ENCODE measurements at regions not wholly inside any gene's neighbourhood (a gene's known extent, or its start where the extent isn't known, plus 50 kb on each side); places are given as distances from the start of the nearest gene placed in this dataset.

DNA sequence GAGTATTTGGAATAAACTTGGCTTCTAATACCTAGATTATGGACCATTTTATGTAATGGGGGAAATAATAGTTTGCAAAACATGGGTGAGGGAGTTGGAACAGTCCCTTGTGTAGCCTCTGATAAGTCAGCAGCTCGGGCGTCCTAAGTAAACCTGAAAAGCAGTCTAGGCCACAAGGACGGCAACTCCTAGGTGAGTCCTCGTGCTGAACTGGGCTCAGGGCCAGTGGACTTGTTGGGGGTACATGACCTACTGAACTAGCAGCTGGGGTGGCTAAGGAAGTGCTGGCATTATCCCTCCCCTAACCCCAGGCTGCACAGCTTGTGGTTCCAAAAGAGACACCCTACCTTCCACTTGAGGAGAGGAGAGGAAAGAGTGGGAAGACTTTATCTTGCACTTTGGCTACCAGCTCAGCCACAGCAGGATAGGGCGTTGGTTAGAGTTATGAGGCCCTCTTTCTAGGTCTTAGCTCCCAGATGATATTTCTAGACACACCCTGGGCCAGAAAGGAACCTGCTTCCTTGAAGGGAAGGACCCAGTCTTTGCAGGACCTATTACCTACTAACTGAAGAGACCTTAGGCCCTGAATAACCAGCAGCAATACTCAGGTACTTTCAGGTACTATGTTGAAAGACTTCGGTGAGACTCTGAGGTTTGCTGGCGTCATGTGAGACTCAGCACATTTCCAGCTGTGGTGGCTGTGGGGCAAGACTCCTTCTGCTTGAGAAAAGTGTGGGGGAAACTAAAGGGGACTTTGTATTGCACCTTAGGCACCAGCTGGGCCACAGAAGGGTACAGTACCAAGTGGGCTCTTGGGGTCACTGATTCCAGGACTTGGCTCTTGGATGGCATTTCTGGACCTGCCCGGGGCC, 71.0 kb downstream of the AQP4 start:
- Mint-ChIP-seq H3K36me3 (no peaks in the 10 kb centered on the region), H3K27me3 (no peaks in the 10 kb centered on the region), H3K4me3 (no peak overlapping the region), H3K9me3 (peaks cover 5 to 20% (median 6%) of the 10 kb centered on the region in 3 donors), H3K27ac (no peak overlapping the region), H3K4me1 (no peaks in the 10 kb centered on the region)
- Histone ChIP-seq H3K27me3 (replicated peaks in 1 of 2; ENCODE audit: control insufficient read depth in 2 of 2, extremely low read depth in 1 of 2, insufficient read depth in 2 of 2, low read length in 1 of 2) (no peaks in the 10 kb centered on the region), H3K36me3 (ENCODE audit: control insufficient read depth in 2 of 2, extremely low read depth in 1 of 2, insufficient read depth in 1 of 2, low read length in 1 of 2) (no peaks in the 10 kb centered on the region), H3K4me1 (ENCODE audit: control insufficient read depth in 1 of 2, extremely low read depth in 1 of 2, insufficient read depth in 2 of 2, low read length in 2 of 2) (no peaks in the 10 kb centered on the region), H3K4me3 (ENCODE audit: control insufficient read depth in 1 of 2, extremely low read depth in 1 of 2, low read length in 1 of 2) (no peak overlapping the region), H3K9me3 (no peaks in the 10 kb centered on the region), H3K27ac (ENCODE audit: low read length) (no peak overlapping the region)
- CTCF ChIA-PET = no interaction called here
- WGBS (ENCODE audit: insufficient coverage) = 70% methylated on average over 4 of the region's 8 CpGs
- POLR2A ChIA-PET = no interaction called here
- no peak for ATAC-seq (replicated peaks in 1 of 4)
- no peak for DNase-seq

DNA sequence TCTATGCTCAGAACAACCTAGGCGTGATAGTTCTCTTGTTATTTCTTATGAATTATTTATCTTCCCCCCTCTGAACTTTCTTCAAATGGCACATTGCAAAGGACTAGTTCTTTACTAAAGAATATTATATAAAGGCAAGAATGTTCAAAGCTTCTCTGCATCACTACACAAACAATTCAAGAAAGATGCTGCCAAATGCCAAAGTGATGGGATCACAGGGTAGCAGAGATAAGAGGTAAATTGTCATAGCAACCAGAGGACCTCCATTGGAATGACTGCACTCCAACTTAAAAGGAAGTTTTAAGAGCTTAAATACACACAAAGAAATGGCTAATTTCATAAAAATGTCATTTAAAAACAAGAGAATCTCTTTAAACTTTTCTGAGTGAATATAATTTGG, 72.8 kb downstream of the AQP4 start:
- Histone ChIP-seq H3K36me3 (ENCODE audit: control insufficient read depth in 2 of 2, extremely low read depth in 1 of 2, insufficient read depth in 1 of 2, low read length in 1 of 2) (no peaks in the 10 kb centered on the region), H3K27me3 (replicated peaks in 1 of 2; ENCODE audit: control insufficient read depth in 2 of 2, extremely low read depth in 1 of 2, insufficient read depth in 2 of 2, low read length in 1 of 2) (no peaks in the 10 kb centered on the region), H3K27ac (ENCODE audit: low read length) (no peak overlapping the region), H3K4me3 (ENCODE audit: control insufficient read depth in 1 of 2, extremely low read depth in 1 of 2, low read length in 1 of 2) (no peak overlapping the region), H3K4me1 (ENCODE audit: control insufficient read depth in 1 of 2, extremely low read depth in 1 of 2, insufficient read depth in 2 of 2, low read length in 2 of 2) (no peaks in the 10 kb centered on the region), H3K9me3 (no peaks in the 10 kb centered on the region)
- CTCF ChIA-PET = no interaction called here
- Mint-ChIP-seq H3K27ac (no peak overlapping the region), H3K4me1 (no peaks in the 10 kb centered on the region), H3K36me3 (no peaks in the 10 kb centered on the region), H3K4me3 (no peak overlapping the region), H3K9me3 (peaks cover 0 to 4% (median 0%) of the 10 kb centered on the region in 3 donors), H3K27me3 (no peaks in the 10 kb centered on the region)
- WGBS (ENCODE audit: insufficient coverage) = no CpG with 5 or more reads among the region's 1 CpG
- ATAC-seq (replicated peaks in 1 of 4) = no peak
- POLR2A ChIA-PET = no interaction called here
- DNase-seq = no peak

DNA sequence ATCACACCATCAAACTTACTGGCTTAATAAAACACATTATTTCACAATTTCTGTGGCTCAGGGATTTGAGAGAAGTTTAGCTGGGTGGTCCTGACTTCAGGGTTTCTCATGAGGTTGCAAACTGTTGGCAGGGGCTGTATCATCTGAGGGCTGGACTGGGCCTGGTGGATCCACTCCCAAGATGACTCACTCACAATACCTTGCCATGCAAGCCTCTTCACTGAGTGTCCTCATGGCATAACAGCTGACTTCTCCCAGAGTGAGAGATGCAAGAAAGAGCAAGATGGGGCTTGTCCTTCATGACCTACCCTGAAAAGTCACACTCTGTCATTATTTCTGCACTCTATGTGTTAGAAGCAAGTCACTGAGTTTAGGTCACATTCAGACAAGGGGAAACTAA, 73.8 kb downstream of the AQP4 start:
- POLR2A ChIA-PET = no interaction called here
- Mint-ChIP-seq H3K4me1 (no peaks in the 10 kb centered on the region), H3K27me3 (no peaks in the 10 kb centered on the region), H3K27ac (no peak overlapping the region), H3K9me3 (peaks cover 0 to 1% (median 0%) of the 10 kb centered on the region in 3 donors), H3K36me3 (no peaks in the 10 kb centered on the region), H3K4me3 (no peak overlapping the region)
- no peaks in the 10 kb centered on the region for H3K36me3 ChIP-seq (ENCODE audit: control insufficient read depth in 2 of 2, extremely low read depth in 1 of 2, insufficient read depth in 1 of 2, low read length in 1 of 2)
- H3K4me3 ChIP-seq (ENCODE audit: control insufficient read depth in 1 of 2, extremely low read depth in 1 of 2, low read length in 1 of 2) = no peak overlapping the region
- H3K9me3 ChIP-seq = no peaks in the 10 kb centered on the region
- no peak for ATAC-seq (replicated peaks in 1 of 4)
- no peak for DNase-seq
- no peak overlapping the region for H3K27ac ChIP-seq (ENCODE audit: low read length)
- no peaks in the 10 kb centered on the region for H3K4me1 ChIP-seq (ENCODE audit: control insufficient read depth in 1 of 2, extremely low read depth in 1 of 2, insufficient read depth in 2 of 2, low read length in 2 of 2)
- no peaks in the 10 kb centered on the region for H3K27me3 ChIP-seq (replicated peaks in 1 of 2; ENCODE audit: control insufficient read depth in 2 of 2, extremely low read depth in 1 of 2, insufficient read depth in 2 of 2, low read length in 1 of 2)
- CTCF ChIA-PET = no interaction called here

DNA sequence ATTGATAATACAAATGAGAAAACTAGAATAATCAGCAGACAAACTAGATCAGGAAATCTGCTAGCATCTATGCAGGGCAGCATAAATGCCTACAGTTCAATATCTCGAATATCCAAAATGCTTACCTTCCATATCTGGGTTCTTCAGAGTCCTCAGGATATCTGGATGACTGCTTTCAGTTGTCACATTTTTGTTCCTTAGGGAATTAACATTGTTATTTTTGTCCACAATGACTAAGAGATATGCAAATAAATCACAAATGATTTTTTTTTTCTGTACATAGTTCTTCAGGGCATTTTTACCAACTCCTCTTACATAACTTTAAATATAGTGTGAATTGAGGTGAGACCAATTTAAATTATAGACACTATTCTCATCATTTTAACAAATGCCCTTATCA, 80.9 kb downstream of the AQP4 start:
- CTCF ChIA-PET = no interaction called here
- Mint-ChIP-seq H3K27me3 (peaks cover 0 to 3% of the 10 kb centered on the region in 2 donors), H3K4me3 (no peak overlapping the region), H3K9me3 (no peaks in the 10 kb centered on the region), H3K27ac (no peak overlapping the region), H3K36me3 (no peaks in the 10 kb centered on the region), H3K4me1 (no peaks in the 10 kb centered on the region)
- DNase-seq (no peak), ATAC-seq (replicated peaks in 1 of 4) (no peak)
- Histone ChIP-seq H3K27ac (ENCODE audit: low read length) (no peak overlapping the region), H3K27me3 (replicated peaks in 1 of 2; ENCODE audit: control insufficient read depth in 2 of 2, extremely low read depth in 1 of 2, insufficient read depth in 2 of 2, low read length in 1 of 2) (no peaks in the 10 kb centered on the region), H3K9me3 (no peaks in the 10 kb centered on the region), H3K4me3 (ENCODE audit: control insufficient read depth in 1 of 2, extremely low read depth in 1 of 2, low read length in 1 of 2) (no peak overlapping the region), H3K36me3 (ENCODE audit: control insufficient read depth in 2 of 2, extremely low read depth in 1 of 2, insufficient read depth in 1 of 2, low read length in 1 of 2) (no peaks in the 10 kb centered on the region), H3K4me1 (ENCODE audit: control insufficient read depth in 1 of 2, extremely low read depth in 1 of 2, insufficient read depth in 2 of 2, low read length in 2 of 2) (no peaks in the 10 kb centered on the region)
- no CpG with 5 or more reads among the region's 1 CpG for WGBS (ENCODE audit: insufficient coverage)
- POLR2A ChIA-PET = no interaction called here

DNA sequence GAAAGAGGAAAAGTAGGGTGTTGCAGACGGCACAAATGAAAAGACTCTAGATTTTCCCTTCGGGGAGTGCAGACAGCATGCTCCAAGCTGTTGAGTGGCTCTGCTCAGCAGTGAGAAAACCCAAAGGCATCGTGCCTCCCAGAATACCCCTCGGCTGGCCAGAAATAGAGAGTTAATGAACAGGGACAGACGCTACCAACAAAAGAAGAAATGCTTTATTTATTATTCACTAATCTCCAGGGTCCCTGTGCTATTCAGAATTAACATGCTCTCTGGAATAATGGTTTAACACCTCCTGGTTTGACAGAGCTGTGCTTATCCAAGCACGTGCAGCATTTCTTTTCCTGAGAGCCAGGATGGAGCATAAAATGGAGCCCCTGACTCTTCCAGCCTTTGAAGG, 82.3 kb downstream of the AQP4 start:
- no peak overlapping the region for H3K4me3 Mint-ChIP-seq
- 81% methylated on average over 5 of the region's 6 CpGs for WGBS (ENCODE audit: insufficient coverage)
- POLR2A ChIA-PET = no interaction called here

DNA sequence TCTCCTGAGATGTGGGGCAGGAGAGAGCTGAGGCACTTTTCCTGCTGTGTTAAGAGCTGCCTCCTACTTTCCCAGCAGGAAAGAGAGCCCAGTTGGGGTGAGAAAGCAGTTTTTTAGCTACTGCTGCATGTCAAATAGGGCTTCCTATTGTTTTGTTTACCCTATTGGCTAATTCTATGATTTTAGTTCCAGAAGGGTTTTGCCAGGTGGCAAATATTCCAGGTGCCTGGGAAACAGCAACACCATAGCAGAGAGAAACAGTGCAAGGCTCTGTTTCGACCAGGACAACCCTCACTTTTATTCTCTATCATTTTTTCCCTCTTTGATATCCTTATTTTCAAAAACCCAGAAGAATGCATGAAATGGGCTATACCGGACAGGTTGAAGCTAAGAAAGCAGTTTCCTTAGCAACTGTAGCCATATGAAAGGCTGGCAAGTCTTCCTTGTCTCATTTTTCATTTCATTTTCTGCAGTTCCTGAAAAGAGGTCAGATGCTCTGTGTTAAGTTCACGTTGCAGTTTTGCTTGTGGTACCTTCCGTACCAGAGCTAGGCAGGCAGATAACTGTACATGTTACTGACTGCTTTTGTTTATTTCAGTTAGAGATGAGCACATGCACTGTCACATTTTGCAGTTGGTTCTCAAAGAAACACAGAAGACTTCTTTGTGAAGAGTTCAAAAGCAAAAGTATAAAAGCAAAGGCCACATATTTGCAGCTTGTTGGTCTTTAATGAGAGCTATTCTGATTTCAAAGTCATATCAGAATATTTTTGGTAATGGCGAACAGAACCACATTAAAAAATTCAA, 84.8 kb downstream of the AQP4 start:
- H3K4me1 ChIP-seq (ENCODE audit: control insufficient read depth in 1 of 2, extremely low read depth in 1 of 2, insufficient read depth in 2 of 2, low read length in 2 of 2) = no peaks in the 10 kb centered on the region
- no peak overlapping the region for H3K27ac ChIP-seq (ENCODE audit: low read length)
- no peaks in the 10 kb centered on the region for H3K36me3 ChIP-seq (ENCODE audit: control insufficient read depth in 2 of 2, extremely low read depth in 1 of 2, insufficient read depth in 1 of 2, low read length in 1 of 2)
- no peaks in the 10 kb centered on the region for H3K4me1 Mint-ChIP-seq
- no peak overlapping the region for H3K27ac Mint-ChIP-seq
- no peaks in the 10 kb centered on the region for H3K9me3 Mint-ChIP-seq
- no peak overlapping the region for H3K4me3 Mint-ChIP-seq
- ChIA-PET CTCF (interaction anchor here in 1 of 2 donors (0.6 kb wide), 1 partner anchor 163 kb away, joined by 3 read pairs; no protein-coding TSS in a partner anchor), POLR2A (no interaction called here)
- 49% methylated on average over 4 of the region's 5 CpGs for WGBS (ENCODE audit: insufficient coverage)
- peaks cover 0 to 3% of the 10 kb centered on the region in 2 donors for H3K27me3 Mint-ChIP-seq
- no peaks in the 10 kb centered on the region for H3K36me3 Mint-ChIP-seq
- H3K27me3 ChIP-seq (replicated peaks in 1 of 2; ENCODE audit: control insufficient read depth in 2 of 2, extremely low read depth in 1 of 2, insufficient read depth in 2 of 2, low read length in 1 of 2) = no peaks in the 10 kb centered on the region
- no peak for ATAC-seq (replicated peaks in 1 of 4)
- no peak for DNase-seq
- no peaks in the 10 kb centered on the region for H3K9me3 ChIP-seq
- H3K4me3 ChIP-seq (ENCODE audit: control insufficient read depth in 1 of 2, extremely low read depth in 1 of 2, low read length in 1 of 2) = no peak overlapping the region

More for the DNA sequence above, 82.3 kb downstream of the AQP4 start:
- Mint-ChIP-seq H3K4me1 (no peaks in the 10 kb centered on the region), H3K36me3 (no peaks in the 10 kb centered on the region), H3K27me3 (peaks cover 0 to 3% of the 10 kb centered on the region in 2 donors), H3K9me3 (no peaks in the 10 kb centered on the region), H3K27ac (no peak overlapping the region)
- Histone ChIP-seq H3K9me3 (no peaks in the 10 kb centered on the region), H3K27me3 (replicated peaks in 1 of 2; ENCODE audit: control insufficient read depth in 2 of 2, extremely low read depth in 1 of 2, insufficient read depth in 2 of 2, low read length in 1 of 2) (no peaks in the 10 kb centered on the region), H3K27ac (ENCODE audit: low read length) (no peak overlapping the region), H3K36me3 (ENCODE audit: control insufficient read depth in 2 of 2, extremely low read depth in 1 of 2, insufficient read depth in 1 of 2, low read length in 1 of 2) (no peaks in the 10 kb centered on the region), H3K4me1 (ENCODE audit: control insufficient read depth in 1 of 2, extremely low read depth in 1 of 2, insufficient read depth in 2 of 2, low read length in 2 of 2) (no peaks in the 10 kb centered on the region), H3K4me3 (ENCODE audit: control insufficient read depth in 1 of 2, extremely low read depth in 1 of 2, low read length in 1 of 2) (no peak overlapping the region)
- DNase-seq = no peak
- CTCF ChIA-PET = no interaction called here
- ATAC-seq (replicated peaks in 1 of 4) = no peak
